Effector CD4-positive, alpha-beta T cell (primary cell): ENCODE measurements at regions not wholly inside any gene's neighbourhood (a gene's known extent, or its start where the extent isn't known, plus 50 kb on each side); places are given as distances from the start of the nearest gene placed in this dataset.
"Not testable (repeated sequence)": the region's sequence is repeated elsewhere in the genome, so short reads cannot be mapped to it uniquely, and the experiment has no call there.

Experiments
- DNase-seq: peaks from one replicate; pipeline ENCODE4 v3.0.0-alpha.2; 2020

- no peak for DNase-seq
Measured at GRCh38 chr12:88870000-88870737, 289.9 kb upstream of the KITLG start.

DNA sequence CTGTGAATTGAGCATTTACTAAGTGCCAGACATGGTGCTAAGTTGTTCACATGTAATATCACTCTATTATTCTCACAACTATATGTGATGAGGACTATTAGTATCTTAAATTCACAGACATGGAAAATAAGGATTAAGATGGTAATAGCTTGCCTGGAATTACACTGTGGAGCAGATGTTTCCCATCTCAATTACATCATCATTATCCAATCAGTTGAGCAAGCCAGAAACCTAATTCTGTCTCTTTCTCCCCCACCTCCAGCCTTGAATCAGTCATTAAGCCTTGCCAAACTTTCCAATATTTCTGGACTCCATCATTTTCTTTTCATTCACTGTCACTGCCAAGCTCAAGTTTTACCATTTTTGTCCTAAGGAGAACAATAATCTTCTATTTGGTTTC is 287.8 kb upstream of the KITLG start:
- DNase-seq: no peak

- no peak for DNase-seq
Measured at GRCh38 chr12:88867510-88867909, 287.2 kb upstream of the KITLG start.

DNA sequence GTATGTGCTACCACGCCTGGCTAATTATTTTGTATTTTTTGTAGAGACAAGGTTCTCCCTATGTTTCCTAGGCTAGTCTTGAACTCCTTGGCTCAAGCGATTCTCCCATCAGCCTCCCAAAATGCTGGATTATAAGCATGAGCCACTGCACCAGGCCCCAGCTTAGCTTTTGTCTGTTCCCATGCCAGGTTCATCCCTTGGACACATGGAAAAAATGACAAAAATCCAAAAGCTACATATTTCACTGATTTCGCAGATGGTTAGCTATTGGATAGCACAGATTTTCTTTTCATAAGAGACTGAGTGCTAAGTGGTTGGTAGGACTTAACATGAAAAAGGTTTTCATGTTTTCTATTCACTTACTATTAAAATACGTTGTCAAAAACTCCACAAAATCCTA is 286.6 kb upstream of the KITLG start:
- no peak for DNase-seq

- no peak for DNase-seq
Measured at GRCh38 chr12:88865537-88865936, 285.3 kb upstream of the KITLG start.

- no peak for DNase-seq
Measured at GRCh38 chr12:88860851-88861250, 280.6 kb upstream of the KITLG start.

GRCh38 chr12:88856201-88856600 is 275.9 kb upstream of the KITLG start:
- no peak for DNase-seq

DNA sequence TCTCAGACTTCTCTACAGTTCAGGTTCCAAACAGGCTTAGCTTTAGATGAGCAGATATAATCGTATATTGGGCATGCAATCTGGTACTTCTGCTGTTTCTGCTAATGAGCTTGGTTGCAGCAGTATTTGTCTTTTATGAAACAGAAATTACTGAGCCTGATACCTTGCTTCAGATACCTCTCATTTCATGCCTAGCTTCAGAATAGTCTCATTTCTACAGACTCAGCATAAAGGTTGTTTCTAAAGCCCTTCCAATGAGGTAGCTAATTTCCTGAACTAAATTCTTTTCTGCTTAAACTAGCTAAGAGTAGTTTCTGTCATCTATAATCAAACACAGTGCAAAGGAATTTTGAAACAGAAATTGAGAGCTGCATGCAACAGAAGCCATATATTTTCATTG is 275.0 kb upstream of the KITLG start:
- no peak for DNase-seq

DNA sequence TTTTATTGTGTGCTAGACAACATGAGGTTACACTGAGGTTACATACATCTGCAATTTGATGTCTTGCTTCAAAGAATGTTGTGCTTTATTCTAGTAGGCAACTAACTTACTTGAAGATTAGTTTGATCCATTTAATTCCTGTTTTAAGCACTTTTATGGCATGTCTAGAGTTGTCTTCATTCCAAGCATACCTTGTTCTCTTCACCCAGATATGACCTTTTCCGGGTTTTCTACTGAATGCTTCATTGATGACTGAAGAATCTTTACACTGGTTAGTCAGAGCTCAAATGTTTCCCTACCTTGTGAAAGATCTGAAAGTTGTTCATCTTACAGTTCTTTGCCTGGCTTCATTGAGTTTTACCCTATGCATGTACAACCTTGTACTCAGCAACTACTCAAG is 274.0 kb upstream of the KITLG start:
- DNase-seq: no peak

DNA sequence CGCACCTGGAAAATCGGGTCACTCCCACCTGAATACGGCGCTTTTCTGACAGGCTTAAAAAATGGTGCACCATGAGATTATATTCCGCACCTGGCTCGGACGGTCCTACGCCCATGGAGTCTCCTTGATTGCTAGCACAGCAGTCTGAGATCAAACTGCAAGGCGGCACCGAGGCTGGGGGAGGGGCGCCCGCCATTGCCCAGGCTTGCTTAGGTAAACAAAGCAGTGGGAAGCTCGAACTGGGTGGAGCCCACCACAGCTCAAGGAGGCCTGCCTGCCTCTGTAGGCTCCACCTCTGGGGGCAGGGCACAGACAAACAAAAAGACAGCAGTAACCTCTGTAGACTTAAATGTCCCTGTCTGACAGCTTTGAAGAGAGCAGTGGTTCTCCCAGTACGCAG is 267.0 kb upstream of the KITLG start:
- not testable (repeated sequence) for DNase-seq

- DNase-seq: no peak
Measured at GRCh38 chr12:88844426-88844825, 264.2 kb upstream of the KITLG start.

DNA sequence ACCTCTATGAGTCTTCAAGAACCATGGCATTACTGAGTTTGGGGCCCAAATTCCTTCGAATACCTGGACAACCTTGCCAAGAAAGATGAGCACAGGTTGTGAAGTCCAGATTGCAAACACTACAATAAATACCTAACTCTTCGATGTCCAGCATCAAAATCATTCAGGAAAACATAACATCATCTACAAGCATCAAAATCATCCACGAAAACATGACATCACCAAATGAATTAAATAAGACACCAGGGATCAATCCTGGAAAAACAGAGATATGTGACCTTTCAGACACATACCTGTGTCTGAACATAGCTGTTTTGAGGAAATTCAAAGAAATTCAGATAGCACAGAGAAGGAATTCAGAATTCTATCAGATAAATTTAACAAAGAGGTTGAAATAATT is 262.0 kb upstream of the KITLG start:
- no peak for DNase-seq

GRCh38 chr12:88839486-88839885 is 259.2 kb upstream of the KITLG start:
- DNase-seq: no peak

DNA sequence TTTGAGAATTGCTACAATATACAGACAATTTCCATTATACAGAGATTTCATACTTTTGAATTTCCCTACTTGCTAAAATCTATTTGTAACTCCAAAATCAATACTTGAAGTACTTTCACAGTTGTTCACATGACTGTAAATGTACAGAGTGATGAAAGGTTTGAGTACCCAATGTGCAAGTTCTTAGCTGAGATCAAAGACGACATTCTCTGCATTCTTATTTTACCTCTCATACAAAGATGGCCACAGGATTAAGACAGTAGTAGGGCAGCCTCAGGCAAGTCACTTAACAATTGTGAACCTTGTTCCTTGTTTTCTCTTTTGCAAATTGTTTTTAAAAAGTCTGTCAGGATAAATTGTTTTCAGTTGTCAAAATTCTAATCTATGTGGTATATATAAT is 255.9 kb upstream of the KITLG start:
- no peak for DNase-seq

GRCh38 chr12:88834226-88834625 is 254.0 kb upstream of the KITLG start:
- DNase-seq: no peak

GRCh38 chr12:88833641-88834116 is 253.4 kb upstream of the KITLG start:
- no peak for DNase-seq

- DNase-seq: not testable (repeated sequence)
Measured at GRCh38 chr12:88828537-88828936, 248.3 kb upstream of the KITLG start.

DNA sequence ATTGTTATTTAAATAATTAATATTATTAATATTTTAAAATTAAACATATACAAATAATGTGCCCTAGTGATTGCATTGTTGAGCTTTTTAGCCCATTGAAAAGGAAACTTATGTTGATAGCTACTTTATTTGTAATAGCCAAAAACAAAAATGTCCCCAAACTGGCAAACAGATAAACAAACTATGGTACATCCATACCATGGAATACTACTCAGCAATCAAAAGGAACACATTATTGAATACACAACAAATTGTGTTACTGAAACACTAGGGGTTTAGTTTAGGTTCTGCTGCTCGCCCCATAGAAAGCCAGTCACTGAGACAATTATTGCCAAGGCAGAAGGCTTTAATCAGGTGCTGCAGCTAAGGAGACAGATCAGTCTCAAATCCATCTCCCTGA is 239.7 kb upstream of the KITLG start:
- no peak for DNase-seq

DNA sequence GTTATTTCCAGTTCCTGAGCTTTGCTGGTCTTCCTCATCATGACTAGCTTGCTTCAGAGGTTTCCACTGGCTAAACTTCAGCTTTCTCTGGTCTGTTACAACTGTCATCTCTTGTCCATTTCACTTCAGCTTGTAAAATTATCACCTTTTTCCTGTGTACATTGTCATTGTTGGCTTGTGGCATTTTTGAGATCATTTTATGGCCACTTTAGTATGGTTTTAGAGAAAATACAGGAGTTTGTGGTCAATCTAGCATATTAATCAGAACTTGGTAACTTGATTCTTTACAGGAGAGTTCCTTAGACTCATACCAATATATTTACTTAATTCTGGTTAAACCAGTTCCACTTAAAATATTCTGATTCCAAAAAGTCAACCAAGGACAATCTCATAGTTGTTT is 235.9 kb upstream of the KITLG start:
- no peak for DNase-seq

DNA sequence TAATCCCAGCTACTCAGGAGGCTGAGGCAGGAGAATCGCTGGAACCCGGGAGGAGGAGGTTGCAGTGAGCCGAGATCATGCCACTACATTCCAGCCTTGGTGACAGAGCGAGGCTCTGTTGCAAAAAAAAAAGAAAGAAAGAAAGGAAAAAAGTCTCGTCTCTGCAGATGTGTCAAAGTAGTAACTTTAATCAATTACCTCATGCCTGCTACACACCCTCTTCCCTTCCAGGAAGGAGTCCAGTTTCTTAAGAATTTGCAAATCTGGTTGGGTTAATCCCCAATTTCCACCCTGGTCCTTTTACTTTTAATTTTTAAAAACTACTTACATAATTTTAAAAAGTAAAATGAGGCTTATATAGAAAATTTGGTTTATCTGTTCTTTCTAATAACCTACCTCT is 234.5 kb upstream of the KITLG start:
- no peak for DNase-seq

- no peak for DNase-seq
Measured at GRCh38 chr12:88812610-88813009, 232.3 kb upstream of the KITLG start.

DNA sequence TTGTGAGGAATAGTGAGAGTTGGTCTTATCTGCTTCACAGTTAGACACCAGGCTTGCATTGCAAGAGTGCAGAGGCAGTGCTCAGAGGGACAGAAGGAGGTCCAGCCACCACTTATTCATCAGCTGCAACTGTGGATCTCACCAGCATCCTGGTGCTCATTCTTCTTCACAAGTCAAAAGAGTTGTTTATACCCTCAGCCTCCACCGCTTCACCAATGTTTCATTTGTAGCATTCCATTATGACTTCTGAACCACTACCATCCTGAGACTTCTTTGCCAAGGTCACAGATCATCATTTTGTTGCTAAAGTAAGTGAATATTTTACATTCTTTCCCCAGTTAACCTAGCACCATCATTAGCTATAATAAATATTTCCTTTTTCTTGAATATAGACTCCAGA is 230.5 kb upstream of the KITLG start:
- DNase-seq: no peak

- not testable (repeated sequence) for DNase-seq
Measured at GRCh38 chr12:88809841-88810240, 229.6 kb upstream of the KITLG start.

- DNase-seq: no peak
Measured at GRCh38 chr12:88805692-88806091, 225.4 kb upstream of the KITLG start.

DNA sequence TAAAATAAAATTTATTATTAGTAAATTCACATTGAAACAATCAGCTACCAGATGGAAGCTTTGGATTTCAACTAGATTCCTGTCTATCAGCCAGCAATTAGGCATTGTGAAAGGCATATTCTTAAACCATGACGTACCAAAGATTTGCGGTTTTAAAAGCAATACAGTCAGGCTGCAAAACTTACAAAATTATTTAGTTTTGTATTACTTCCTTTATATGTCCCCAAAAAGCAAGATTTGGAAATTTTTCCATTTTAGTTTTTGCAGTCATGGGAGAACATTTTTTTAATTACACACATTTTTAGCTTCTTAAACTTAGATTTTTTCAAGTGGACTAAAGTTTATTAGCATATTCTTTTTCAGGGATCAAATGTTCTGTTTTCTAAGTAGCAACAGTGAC is 225.0 kb upstream of the KITLG start:
- no peak for DNase-seq
